ENCODE measurements at regions not wholly inside any gene's neighbourhood (a gene's known extent, or its start where the extent isn't known, plus 50 kb on each side); places are given as distances from the start of the nearest gene placed in this dataset.
"Not testable (repeated sequence)": the region's sequence is repeated elsewhere in the genome, so short reads cannot be mapped to it uniquely, and the experiment has no call there.

GRCh38 chr10:28768227-28768626, 90.9 kb downstream of the BAMBI start:
- H3K36me3 Mint-ChIP-seq (ENCODE audit: low read depth) = no peaks in the 10 kb centered on the region
- H3K27ac Mint-ChIP-seq = peak overlapping the region; percentile 86 to 93 (median 86)
- no peak for TF ChIP-seq CTCF (IDR thresholded peaks at IDR 0.05; ENCODE audit: unreplicated experiment in 3 of 3)
- peaks cover 7% of the 10 kb centered on the region for H3K27me3 Mint-ChIP-seq (ENCODE audit: low read depth)
- peaks cover 31% of the 10 kb centered on the region for H3K4me1 Mint-ChIP-seq
- H3K4me3 Mint-ChIP-seq = peak overlapping the region in 2 of 3 experiments; percentile 11 to 26
- no peaks in the 10 kb centered on the region for H3K9me3 Mint-ChIP-seq

- Mint-ChIP-seq H3K27ac (peak overlapping the region; percentile 62 to 86 (median 66)), H3K4me3 (no peak overlapping the region), H3K4me1 (peaks cover 32% of the 10 kb centered on the region), H3K9me3 (no peaks in the 10 kb centered on the region), H3K27me3 (ENCODE audit: low read depth) (peaks cover 3% of the 10 kb centered on the region), H3K36me3 (ENCODE audit: low read depth) (no peaks in the 10 kb centered on the region)
- no peak for TF ChIP-seq CTCF (IDR thresholded peaks at IDR 0.05; ENCODE audit: unreplicated experiment in 3 of 3)
Measured at GRCh38 chr10:28769091-28769604, 91.8 kb downstream of the BAMBI start.

GRCh38 chr10:28771580-28772090, 94.3 kb downstream of the BAMBI start:
- H3K36me3 Mint-ChIP-seq (ENCODE audit: low read depth); H3K27me3 Mint-ChIP-seq (ENCODE audit: low read depth); H3K9me3 Mint-ChIP-seq; H3K27ac Mint-ChIP-seq; H3K4me3 Mint-ChIP-seq: not testable (repeated sequence)
- H3K4me1 Mint-ChIP-seq = peaks cover 20% of the 10 kb centered on the region

- TF ChIP-seq CTCF (IDR thresholded peaks at IDR 0.05; ENCODE audit: unreplicated experiment in 3 of 3) = no peak
- Mint-ChIP-seq H3K9me3 (no peaks in the 10 kb centered on the region), H3K4me1 (peaks cover 8% of the 10 kb centered on the region), H3K27me3 (ENCODE audit: low read depth) (peaks cover 9% of the 10 kb centered on the region), H3K36me3 (ENCODE audit: low read depth) (no peaks in the 10 kb centered on the region), H3K4me3 (no peak overlapping the region), H3K27ac (peak overlapping the region; percentile 26 to 56 (median 44))
Measured at GRCh38 chr10:28774051-28774995, 97.0 kb downstream of the BAMBI start.

GRCh38 chr10:28775773-28776172, 98.5 kb downstream of the BAMBI start:
- no peaks in the 10 kb centered on the region for H3K9me3 Mint-ChIP-seq

More at GRCh38 chr10:28775773-28776172, 98.5 kb downstream of the BAMBI start:
- TF ChIP-seq CTCF (IDR thresholded peaks at IDR 0.05; ENCODE audit: unreplicated experiment in 3 of 3) = no peak
- no peak overlapping the region for H3K4me3 Mint-ChIP-seq
- H3K27ac Mint-ChIP-seq = no peak overlapping the region
- H3K36me3 Mint-ChIP-seq (ENCODE audit: low read depth) = no peaks in the 10 kb centered on the region
- peaks cover 9% of the 10 kb centered on the region for H3K27me3 Mint-ChIP-seq (ENCODE audit: low read depth)
- H3K4me1 Mint-ChIP-seq = peaks cover 5% of the 10 kb centered on the region

Data from nephron (organoid).